ENCODE measurements at regions not wholly inside any gene's neighbourhood (a gene's known extent, or its start where the extent isn't known, plus 50 kb on each side); places are given as distances from the start of the nearest gene placed in this dataset.

GRCh38 chr4:3715855-3716630 lies 50.1 kb upstream of the ADRA2C start:
- H3K4me2 ChIP-seq (ENCODE audit: low read depth, low read length) = no peak overlapping the region
- DNase-seq = no peak
- TF ChIP-seq EZH2phosphoT487 (IDR thresholded peaks at IDR 0.05; ENCODE audit: low read length) = no peak
- no peaks in the 10 kb centered on the region for H3K36me3 ChIP-seq (replicated peaks; ENCODE audit: insufficient read depth, low read length)
- no peak overlapping the region for H3K27ac ChIP-seq (ENCODE audit: low read length)
- H3F3A ChIP-seq (ENCODE audit: insufficient read depth, low read length) = no peaks in the 10 kb centered on the region
- H3K9me2 ChIP-seq (replicated peaks; ENCODE audit: insufficient read depth, low read length) = no peaks in the 10 kb centered on the region
- H3K9me3 ChIP-seq (replicated peaks; ENCODE audit: insufficient read depth, low read length) = no peaks in the 10 kb centered on the region
- no peaks in the 10 kb centered on the region; the same call in 1 of the 2 replicates for H4K20me1 ChIP-seq (ENCODE audit: insufficient read depth, low read length)
- no peak overlapping the region for H3K4me3 ChIP-seq (ENCODE audit: low read length)
- H3K4me1 ChIP-seq (ENCODE audit: low read length) = no peaks in the 10 kb centered on the region
- no peaks in the 10 kb centered on the region for H3K79me2 ChIP-seq (ENCODE audit: low read length)
- H2AFZ ChIP-seq (ENCODE audit: low read length) = no peak overlapping the region
- no peak overlapping the region for H3K9ac ChIP-seq (ENCODE audit: low read length)
- H3K27me3 ChIP-seq (replicated peaks; ENCODE audit: insufficient read depth, low read length) = peaks cover 100% of the 10 kb centered on the region

GRCh38 chr4:3715061-3715854 lies 50.9 kb upstream of the ADRA2C start:
- no peaks in the 10 kb centered on the region for H3K9me2 ChIP-seq (replicated peaks; ENCODE audit: insufficient read depth, low read length)
- H3K4me3 ChIP-seq (ENCODE audit: low read length) = no peak overlapping the region
- no peak overlapping the region for H3K9ac ChIP-seq (ENCODE audit: low read length)
- no peak overlapping the region for H3K27ac ChIP-seq (ENCODE audit: low read length)
- DNase-seq = no peak
- no peaks in the 10 kb centered on the region; the same call in 1 of the 2 replicates for H4K20me1 ChIP-seq (ENCODE audit: insufficient read depth, low read length)
- TF ChIP-seq CTCF (IDR thresholded peaks at IDR 0.05; ENCODE audit: low read length) = no peak
- TF ChIP-seq EZH2 (optimal IDR thresholded peaks at IDR 0.05; ENCODE audit: low read depth, low read length) = no peak
- no peak for TF ChIP-seq EZH2phosphoT487 (IDR thresholded peaks at IDR 0.05; ENCODE audit: low read length)
- H3K4me1 ChIP-seq (ENCODE audit: low read length) = no peaks in the 10 kb centered on the region
- H3K79me2 ChIP-seq (ENCODE audit: low read length) = no peaks in the 10 kb centered on the region
- peaks cover 100% of the 10 kb centered on the region for H3K27me3 ChIP-seq (replicated peaks; ENCODE audit: insufficient read depth, low read length)
- no peaks in the 10 kb centered on the region for H3K9me3 ChIP-seq (replicated peaks; ENCODE audit: insufficient read depth, low read length)
- no peaks in the 10 kb centered on the region for H3K36me3 ChIP-seq (replicated peaks; ENCODE audit: insufficient read depth, low read length)
- no peak overlapping the region for H2AFZ ChIP-seq (ENCODE audit: low read length)
- H3K4me2 ChIP-seq (ENCODE audit: low read depth, low read length) = no peak overlapping the region
- no peaks in the 10 kb centered on the region for H3F3A ChIP-seq (ENCODE audit: insufficient read depth, low read length)

- no peaks in the 10 kb centered on the region for H3F3A ChIP-seq (ENCODE audit: insufficient read depth, low read length)
- H3K36me3 ChIP-seq (replicated peaks; ENCODE audit: insufficient read depth, low read length) = no peaks in the 10 kb centered on the region
- no peak overlapping the region for H3K4me3 ChIP-seq (ENCODE audit: low read length)
- H3K4me2 ChIP-seq (ENCODE audit: low read depth, low read length) = no peak overlapping the region
- peaks cover 100% of the 10 kb centered on the region for H3K27me3 ChIP-seq (replicated peaks; ENCODE audit: insufficient read depth, low read length)
- no peak overlapping the region for H2AFZ ChIP-seq (ENCODE audit: low read length)
- no peaks in the 10 kb centered on the region; the same call in 1 of the 2 replicates for H4K20me1 ChIP-seq (ENCODE audit: insufficient read depth, low read length)
- no peak overlapping the region for H3K27ac ChIP-seq (ENCODE audit: low read length)
- no peaks in the 10 kb centered on the region for H3K4me1 ChIP-seq (ENCODE audit: low read length)
- no peak overlapping the region for H3K9ac ChIP-seq (ENCODE audit: low read length)
- no peak for TF ChIP-seq EZH2 (optimal IDR thresholded peaks at IDR 0.05; ENCODE audit: low read depth, low read length)
- no peak for TF ChIP-seq CTCF (IDR thresholded peaks at IDR 0.05; ENCODE audit: low read length)
- TF ChIP-seq EZH2phosphoT487 (IDR thresholded peaks at IDR 0.05; ENCODE audit: low read length) = no peak
- no peaks in the 10 kb centered on the region for H3K9me2 ChIP-seq (replicated peaks; ENCODE audit: insufficient read depth, low read length)
- H3K9me3 ChIP-seq (replicated peaks; ENCODE audit: insufficient read depth, low read length) = no peaks in the 10 kb centered on the region
- H3K79me2 ChIP-seq (ENCODE audit: low read length) = no peaks in the 10 kb centered on the region
- DNase-seq = no peak
Observed at GRCh38 chr4:3714642-3715001, 51.6 kb upstream of the ADRA2C start.
